ENCODE measurements at regions not wholly inside any gene's neighbourhood (a gene's known extent, or its start where the extent isn't known, plus 50 kb on each side); places are given as distances from the start of the nearest gene placed in this dataset.

GRCh38 chr1:82790556-82790955 is 989.8 kb downstream of the ADGRL2 start:
- ATAC-seq = no peak
- intact Hi-C loops (cut with DNase I; ENCODE audit: low total_unique reads) = no loop called here

GRCh38 chr1:82788660-82789059 is 987.9 kb downstream of the ADGRL2 start:
- H3K36me3 ChIP-seq = no peaks in the 10 kb centered on the region
- ATAC-seq = no peak
- no peaks in the 10 kb centered on the region for H3K9me3 ChIP-seq
- H3K4me1 ChIP-seq = no peaks in the 10 kb centered on the region
- in situ Hi-C loops (cut with MboI; ENCODE audit: low sequenced_read_pairs in 4 of 4) (no loop called here), intact Hi-C loops (cut with DNase I; ENCODE audit: low total_unique reads) (no loop called here)
- no peak overlapping the region for H3K27ac ChIP-seq
- no peak overlapping the region for H3K4me3 ChIP-seq
- DNase-seq = no peak
- H3K27me3 ChIP-seq = no peaks in the 10 kb centered on the region
- TF ChIP-seq CTCF (IDR thresholded peaks at IDR 0.05 in 4 of 5, conservative IDR thresholded peaks at IDR 0.05 in 1 of 5) = no peak
- no peak for TF ChIP-seq POLR2A (IDR thresholded peaks at IDR 0.05)

More at GRCh38 chr1:82790556-82790955, 989.8 kb downstream of the ADGRL2 start:
- H3K4me1 ChIP-seq = no peaks in the 10 kb centered on the region
- no peaks in the 10 kb centered on the region for H3K9me3 ChIP-seq
- no peaks in the 10 kb centered on the region for H3K27me3 ChIP-seq
- no peak overlapping the region for H3K4me3 ChIP-seq
- no peak for TF ChIP-seq POLR2A (IDR thresholded peaks at IDR 0.05)
- no peak overlapping the region for H3K27ac ChIP-seq
- in situ Hi-C loops (cut with MboI; ENCODE audit: low sequenced_read_pairs in 4 of 4) = no loop called here
- DNase-seq = no peak
- no peaks in the 10 kb centered on the region for H3K36me3 ChIP-seq

- H3K4me3 ChIP-seq = no peak overlapping the region
- no peaks in the 10 kb centered on the region for H3K27me3 ChIP-seq
- H3K27ac ChIP-seq = no peak overlapping the region
- intact Hi-C loops (cut with DNase I; ENCODE audit: low total_unique reads) = no loop called here
- in situ Hi-C loops (cut with MboI; ENCODE audit: low sequenced_read_pairs in 4 of 4) = no loop called here
- no peaks in the 10 kb centered on the region for H3K36me3 ChIP-seq
- ATAC-seq (no peak), DNase-seq (no peak)
- TF ChIP-seq CTCF (IDR thresholded peaks at IDR 0.05 in 4 of 5, conservative IDR thresholded peaks at IDR 0.05 in 1 of 5) = no peak
- no peak for TF ChIP-seq POLR2A (IDR thresholded peaks at IDR 0.05)
- H3K4me1 ChIP-seq = no peaks in the 10 kb centered on the region
- H3K9me3 ChIP-seq = no peaks in the 10 kb centered on the region
These were observed 987.3 kb downstream of the ADGRL2 start for GRCh38 chr1:82788038-82788437.

- no peak for DNase-seq
- Histone ChIP-seq H3K4me3 (no peak overlapping the region), H3K9me3 (no peaks in the 10 kb centered on the region), H3K36me3 (no peaks in the 10 kb centered on the region), H3K4me1 (no peaks in the 10 kb centered on the region), H3K27ac (no peak overlapping the region), H3K27me3 (no peaks in the 10 kb centered on the region)
- TF ChIP-seq CTCF (IDR thresholded peaks at IDR 0.05 in 4 of 5, conservative IDR thresholded peaks at IDR 0.05 in 1 of 5) = no peak
- no peak for TF ChIP-seq POLR2A (IDR thresholded peaks at IDR 0.05)
- no peak for ATAC-seq
- intact Hi-C loops (cut with DNase I; ENCODE audit: low total_unique reads) = no loop called here
- in situ Hi-C loops (cut with MboI; ENCODE audit: low sequenced_read_pairs in 4 of 4) = no loop called here
These were observed 986.1 kb downstream of the ADGRL2 start for GRCh38 chr1:82786883-82787282.

DNA sequence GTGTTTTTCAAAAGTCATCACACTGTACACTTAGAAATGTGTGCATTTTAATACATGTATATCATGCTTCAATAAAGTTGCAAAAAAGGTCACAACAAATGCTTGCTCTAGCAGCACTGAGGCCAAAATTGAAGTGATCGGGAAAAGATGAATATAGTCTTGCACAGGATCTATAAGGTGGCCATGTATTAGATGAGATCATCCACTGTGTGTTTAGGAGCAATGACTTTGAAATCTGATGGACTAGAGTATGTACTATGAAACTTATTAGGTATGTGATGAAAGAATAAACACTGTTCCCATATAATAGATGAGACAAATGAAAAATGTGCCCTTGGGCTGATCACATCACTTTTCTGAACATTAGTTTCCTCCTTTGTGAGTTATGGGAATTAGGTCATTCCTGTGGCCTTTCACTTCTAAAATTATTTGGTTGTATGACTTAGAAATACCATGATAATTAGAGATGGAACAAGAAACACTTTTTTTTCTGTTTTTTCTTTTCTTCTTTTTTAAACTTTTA is 984.6 kb downstream of the ADGRL2 start:
- Histone ChIP-seq H3K27ac (no peak overlapping the region), H3K9me3 (no peaks in the 10 kb centered on the region), H3K4me3 (no peak overlapping the region), H3K27me3 (no peaks in the 10 kb centered on the region), H3K36me3 (no peaks in the 10 kb centered on the region), H3K4me1 (no peaks in the 10 kb centered on the region)
- ATAC-seq (no peak), DNase-seq (no peak)
- intact Hi-C loops (cut with DNase I; ENCODE audit: low total_unique reads) = no loop called here
- in situ Hi-C loops (cut with MboI; ENCODE audit: low sequenced_read_pairs in 4 of 4) = no loop called here
- TF ChIP-seq CTCF (IDR thresholded peaks at IDR 0.05 in 4 of 5, conservative IDR thresholded peaks at IDR 0.05 in 1 of 5) (no peak), POLR2A (IDR thresholded peaks at IDR 0.05) (no peak)

All from gastrocnemius medialis (tissue), 4 donors.